ENCODE measurements at regions not wholly inside any gene's neighbourhood (a gene's known extent, or its start where the extent isn't known, plus 50 kb on each side); places are given as distances from the start of the nearest gene placed in this dataset.

DNA sequence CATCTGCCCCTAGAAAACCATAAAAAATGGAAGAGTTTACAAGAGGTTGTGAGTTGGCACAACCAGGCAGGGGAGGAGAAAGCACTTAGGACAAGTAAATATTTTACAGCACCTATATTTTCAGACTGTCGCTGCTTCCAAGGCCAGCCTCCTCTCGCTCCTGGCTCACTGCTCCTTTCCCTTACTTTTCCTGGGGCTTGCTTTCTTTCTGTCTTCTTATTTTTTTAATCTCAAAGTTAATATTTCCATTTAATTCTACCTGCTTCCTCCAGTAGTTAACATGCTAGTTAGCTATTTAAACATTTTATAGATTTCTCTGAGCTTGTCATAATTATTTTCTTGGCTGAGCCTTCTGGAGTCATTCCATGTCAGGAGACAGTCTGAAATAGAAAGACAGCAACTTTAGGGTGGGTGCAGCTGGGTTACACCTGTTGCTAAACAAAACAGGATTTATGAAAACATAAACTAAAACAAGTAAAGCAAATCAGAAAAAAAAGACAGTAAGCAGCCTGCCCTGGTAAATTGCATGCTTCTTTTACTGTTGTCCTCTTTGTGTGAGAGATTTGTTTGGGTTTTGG, 330.1 kb downstream of the DLEU7 start:
- TF ChIP-seq, protein P1, sequence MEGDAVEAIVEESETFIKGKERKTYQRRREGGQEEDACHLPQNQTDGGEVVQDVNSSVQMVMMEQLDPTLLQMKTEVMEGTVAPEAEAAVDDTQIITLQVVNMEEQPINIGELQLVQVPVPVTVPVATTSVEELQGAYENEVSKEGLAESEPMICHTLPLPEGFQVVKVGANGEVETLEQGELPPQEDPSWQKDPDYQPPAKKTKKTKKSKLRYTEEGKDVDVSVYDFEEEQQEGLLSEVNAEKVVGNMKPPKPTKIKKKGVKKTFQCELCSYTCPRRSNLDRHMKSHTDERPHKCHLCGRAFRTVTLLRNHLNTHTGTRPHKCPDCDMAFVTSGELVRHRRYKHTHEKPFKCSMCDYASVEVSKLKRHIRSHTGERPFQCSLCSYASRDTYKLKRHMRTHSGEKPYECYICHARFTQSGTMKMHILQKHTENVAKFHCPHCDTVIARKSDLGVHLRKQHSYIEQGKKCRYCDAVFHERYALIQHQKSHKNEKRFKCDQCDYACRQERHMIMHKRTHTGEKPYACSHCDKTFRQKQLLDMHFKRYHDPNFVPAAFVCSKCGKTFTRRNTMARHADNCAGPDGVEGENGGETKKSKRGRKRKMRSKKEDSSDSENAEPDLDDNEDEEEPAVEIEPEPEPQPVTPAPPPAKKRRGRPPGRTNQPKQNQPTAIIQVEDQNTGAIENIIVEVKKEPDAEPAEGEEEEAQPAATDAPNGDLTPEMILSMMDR (IDR thresholded peaks at IDR 0.05), result no peak
- TF ChIP-seq POLR2A (IDR thresholded peaks at IDR 0.05) (no peak), POLR2AphosphoS5 (IDR thresholded peaks at IDR 0.05) (no peak), EP300 (IDR thresholded peaks at IDR 0.05) (no peak)
